Lower leg skin (tissue), 3 donors: ENCODE measurements at regions not wholly inside any gene's neighbourhood (a gene's known extent, or its start where the extent isn't known, plus 50 kb on each side); places are given as distances from the start of the nearest gene placed in this dataset.

Experiments
- CTCF ChIP-seq, 3 donors: fragments of 450-650 bp; IDR thresholded peaks; one replicate each; pipeline ENCODE4 v1.5.1; 2016; ENCODE audit warnings: antibody characterized with exemption in 3 of 3, mild to moderate bottlenecking in 3 of 3, moderate library complexity in 2 of 3
- POLR2A ChIP-seq, 2 donors: fragments of 450-650 bp; IDR thresholded peaks; one replicate each; pipeline ENCODE4 v1.6.1; 2016 to 2017; ENCODE audit warnings: antibody characterized with exemption in 2 of 2, mild to moderate bottlenecking in 1 of 2, moderate library complexity in 1 of 2

- TF ChIP-seq CTCF (IDR thresholded peaks at IDR 0.05) (no peak), POLR2A (IDR thresholded peaks at IDR 0.05) (no peak)
These were observed 78.5 kb downstream of the SDC1 start for GRCh38 chr2:20146401-20146800.
